Lower leg skin (tissue), 4 donors: ENCODE measurements at regions not wholly inside any gene's neighbourhood (a gene's known extent, or its start where the extent isn't known, plus 50 kb on each side); places are given as distances from the start of the nearest gene placed in this dataset.

ENCODE experiments used
- DNase-seq, 2 donors: peaks; one replicate each; pipeline ENCODE4 v3.0.0-alpha.2; 2019; ENCODE audit warnings: low spot score in 2 of 2
- H3K4me3 ChIP-seq: fragments of 200-600 bp; sonication (generic); 2 replicates; pipeline ENCODE4 v1.5.1; 2017; ENCODE audit warnings: mild to moderate bottlenecking, low read depth; ENCODE audit not compliant: poor library complexity, severe bottlenecking
- CTCF ChIP-seq, 3 donors: fragments of 450-650 bp; IDR thresholded peaks; one replicate each; pipeline ENCODE4 v1.5.1; 2016; ENCODE audit warnings: antibody characterized with exemption in 3 of 3, mild to moderate bottlenecking in 3 of 3, moderate library complexity in 2 of 3
- POLR2A ChIP-seq, 2 donors: fragments of 450-650 bp; IDR thresholded peaks; one replicate each; pipeline ENCODE4 v1.6.1; 2016 to 2017; ENCODE audit warnings: antibody characterized with exemption in 2 of 2, mild to moderate bottlenecking in 1 of 2, moderate library complexity in 1 of 2
- WGBS, 2 donors: methylation state at CpG; one replicate each; pipeline ENCODE4 v1.1.5; 2018; 5-methylcytosine and 5-hydroxymethylcytosine counted together
- intact Hi-C: fragments of 100-400 bp; cut with DNase I; formaldehyde crosslinking; loops from one replicate; pipeline ENCODE4 v1.15.0; 2023; ENCODE audit warnings: low total_unique reads

DNA sequence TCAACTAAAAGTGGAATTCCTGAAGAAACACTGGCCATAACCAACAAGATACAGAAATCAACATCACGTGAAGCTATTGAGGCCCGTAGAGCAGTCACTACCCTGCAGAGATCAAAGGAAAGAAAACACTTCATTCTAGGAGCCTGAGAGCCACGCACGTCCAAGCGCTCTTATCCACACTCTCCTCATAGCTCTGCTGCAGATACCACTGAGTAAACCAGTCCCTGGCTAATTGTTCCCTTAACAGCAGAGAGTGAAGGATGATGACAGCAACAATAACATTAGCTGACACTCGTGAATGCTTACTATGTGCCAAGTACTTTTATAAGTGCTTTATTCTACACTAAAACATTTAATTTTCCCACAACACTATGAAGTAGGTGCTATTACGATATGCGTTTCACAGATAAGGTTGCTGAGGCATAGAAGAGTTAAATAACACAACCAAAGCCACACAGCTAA lies 271.0 kb upstream of the GADL1 start:
- no peak overlapping the region for H3K4me3 ChIP-seq
- WGBS, 2 donors, result 69 to 76% methylated on average over 8 of the region's 8 CpGs
- intact Hi-C loops, result no loop called here
- DNase-seq, result no peak
- no peak for TF ChIP-seq POLR2A (IDR thresholded peaks at IDR 0.05)
- TF ChIP-seq CTCF (IDR thresholded peaks at IDR 0.05), result no peak

DNA sequence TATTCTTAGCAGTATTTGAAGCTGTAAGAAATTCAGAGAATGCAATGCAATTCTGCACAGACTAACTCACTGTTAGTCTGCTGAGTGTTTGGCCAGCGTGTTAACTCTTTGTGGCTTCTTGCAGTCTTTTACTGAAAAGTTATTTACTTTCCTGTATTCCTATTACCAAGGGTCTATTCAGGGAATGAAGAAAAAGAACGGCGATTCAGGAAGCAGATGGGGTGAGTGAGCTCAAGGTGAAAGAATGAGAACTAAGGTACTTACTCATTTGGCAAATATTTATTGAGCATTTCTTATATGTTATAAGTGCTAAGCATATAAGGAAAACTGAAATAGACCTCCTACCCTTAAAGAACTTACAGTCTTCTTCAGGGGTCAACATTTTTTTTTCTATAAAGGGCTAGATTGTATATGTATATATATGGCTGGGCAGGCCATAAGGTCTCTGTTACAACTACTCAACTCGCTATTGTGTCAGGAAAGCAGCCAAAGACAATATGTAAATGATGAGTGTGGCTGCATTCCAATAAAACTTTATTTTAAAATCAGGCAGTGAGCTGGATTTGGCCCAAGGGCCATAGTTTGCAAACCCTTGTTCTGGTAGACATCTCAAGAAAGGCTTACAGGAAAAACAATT lies 271.9 kb upstream of the GADL1 start:
- TF ChIP-seq POLR2A (IDR thresholded peaks at IDR 0.05) (no peak), CTCF (IDR thresholded peaks at IDR 0.05) (no peak)

GRCh38 chr3:31167666-31168065 lies 273.2 kb upstream of the GADL1 start:
- DNase-seq, result no peak
- intact Hi-C loops, result no loop called here
- no peak overlapping the region for H3K4me3 ChIP-seq
- no peak for TF ChIP-seq CTCF (IDR thresholded peaks at IDR 0.05)
- no peak for TF ChIP-seq POLR2A (IDR thresholded peaks at IDR 0.05)
- WGBS, 2 donors, result 94% methylated on average over 3 of the region's 3 CpGs

More for the DNA sequence above, 271.9 kb upstream of the GADL1 start:
- no peak overlapping the region for H3K4me3 ChIP-seq
- intact Hi-C loops, result no loop called here
- WGBS, 2 donors, result 34 to 58% methylated on average over 4 of the region's 4 CpGs
- no peak for DNase-seq

GRCh38 chr3:31170932-31171670 lies 276.6 kb upstream of the GADL1 start:
- intact Hi-C loops, result no loop called here
- TF ChIP-seq POLR2A (IDR thresholded peaks at IDR 0.05) (no peak), CTCF (IDR thresholded peaks at IDR 0.05) (no peak)
- H3K4me3 ChIP-seq, result no peak overlapping the region
- no peak for DNase-seq
- WGBS, 2 donors, result 55 to 72% methylated on average over 2 of the region's 2 CpGs

DNA sequence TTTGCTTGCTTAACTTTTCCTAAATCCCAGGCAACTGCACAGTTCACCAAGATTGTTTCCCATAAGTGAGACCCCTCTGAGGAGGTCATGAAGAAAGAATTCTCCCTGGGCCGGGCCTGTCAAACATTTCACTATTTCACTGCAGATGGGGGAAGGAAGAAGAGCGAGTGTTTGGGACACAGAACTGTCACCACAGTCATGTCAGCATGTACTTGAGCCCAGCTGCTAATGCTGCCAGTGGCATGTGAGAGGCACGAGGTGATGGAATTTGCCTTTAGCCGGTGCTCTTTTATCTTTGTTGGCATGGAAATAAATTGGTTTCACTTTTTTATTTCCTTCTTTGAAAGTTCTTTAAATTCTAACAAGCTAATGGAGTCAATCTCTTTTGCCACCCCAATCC lies 277.9 kb upstream of the GADL1 start:
- WGBS, 2 donors, result 45 to 56% methylated on average over 4 of the region's 4 CpGs
- no peak for DNase-seq
- no peak overlapping the region for H3K4me3 ChIP-seq
- TF ChIP-seq CTCF (IDR thresholded peaks at IDR 0.05) (no peak), POLR2A (IDR thresholded peaks at IDR 0.05) (no peak)
- intact Hi-C loops, result no loop called here
